ENCODE measurements at regions not wholly inside any gene's neighbourhood (a gene's known extent, or its start where the extent isn't known, plus 50 kb on each side); places are given as distances from the start of the nearest gene placed in this dataset.

DNA sequence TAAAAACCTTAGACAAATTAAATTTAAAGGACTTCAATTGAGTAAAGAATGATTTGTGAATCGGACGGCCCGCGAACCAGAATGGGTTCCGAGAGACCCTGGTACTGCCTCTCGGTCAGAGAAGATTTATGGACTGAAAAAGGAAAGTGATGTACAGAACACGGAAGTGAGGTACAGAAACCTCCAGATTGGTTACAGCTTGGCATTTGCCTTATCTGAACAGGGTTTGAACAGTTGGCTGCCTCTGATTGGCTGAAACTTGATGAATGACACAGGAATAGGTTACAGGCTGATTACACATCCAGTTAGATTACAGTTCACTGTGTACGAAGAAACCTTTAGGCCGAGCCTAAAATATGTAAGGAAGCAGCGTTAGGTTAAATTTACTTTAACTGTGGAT lies 156.5 kb upstream of the EGFLAM start:
- DNase-seq (ENCODE audit: low read depth in 2 of 3, low spot score in 2 of 3): no peak

- no peak for DNase-seq (ENCODE audit: low read depth in 2 of 3, low spot score in 2 of 3)
These were observed 158.9 kb upstream of the EGFLAM start for GRCh38 chr5:38099205-38100168.

DNA sequence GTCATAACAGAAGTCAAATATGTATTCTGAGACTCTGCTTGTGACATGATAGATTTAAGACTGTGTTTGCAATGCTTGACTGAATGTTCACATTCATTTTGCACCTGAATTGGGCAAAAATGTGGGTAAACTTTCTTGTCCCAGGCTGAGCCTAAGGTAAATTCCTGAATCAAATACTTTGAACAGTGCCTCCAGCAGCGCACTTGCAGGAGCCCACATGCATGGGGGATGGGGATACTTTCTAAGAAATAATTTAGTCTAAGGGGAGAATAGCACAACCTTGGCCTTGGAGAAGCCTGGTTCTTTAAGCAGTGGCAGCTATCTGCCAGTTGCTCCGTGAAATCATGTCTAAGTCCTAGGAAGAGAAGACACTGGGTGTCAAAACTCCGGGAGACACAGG lies 163.5 kb upstream of the EGFLAM start:
- no peak for DNase-seq (ENCODE audit: low read depth in 2 of 3, low spot score in 2 of 3)

GRCh38 chr5:38093855-38094254 lies 164.5 kb upstream of the EGFLAM start:
- DNase-seq (ENCODE audit: low read depth in 2 of 3, low spot score in 2 of 3): no peak

GRCh38 chr5:38086777-38087176 lies 171.6 kb upstream of the EGFLAM start:
- DNase-seq (ENCODE audit: low read depth in 2 of 3, low spot score in 2 of 3): no peak

GRCh38 chr5:38079620-38080402 lies 178.5 kb upstream of the EGFLAM start:
- no peak for DNase-seq (ENCODE audit: low read depth in 2 of 3, low spot score in 2 of 3)

DNA sequence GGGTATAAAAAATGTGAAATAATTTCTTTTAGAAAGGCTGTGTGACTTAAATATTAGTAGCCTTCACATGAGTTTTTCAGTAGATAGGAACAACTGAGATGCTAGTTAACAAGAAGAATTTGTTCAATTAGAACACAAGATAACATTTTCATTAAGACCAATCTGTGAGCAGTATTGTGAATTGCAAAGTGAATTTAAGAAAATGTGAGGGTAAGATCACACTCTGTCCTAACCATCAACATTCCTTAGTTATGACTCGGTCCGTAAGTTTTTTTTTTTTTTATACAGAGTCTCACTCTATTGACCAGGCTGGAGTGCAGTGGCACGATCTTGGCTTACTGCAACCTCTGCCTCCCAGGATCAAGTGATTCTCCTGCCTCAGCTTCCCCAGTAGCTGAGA lies 180.2 kb upstream of the EGFLAM start:
- no peak for DNase-seq (ENCODE audit: low read depth in 2 of 3, low spot score in 2 of 3)

- DNase-seq (ENCODE audit: low read depth in 2 of 3, low spot score in 2 of 3): no peak
These were observed 180.7 kb upstream of the EGFLAM start for GRCh38 chr5:38077652-38078051.

DNA sequence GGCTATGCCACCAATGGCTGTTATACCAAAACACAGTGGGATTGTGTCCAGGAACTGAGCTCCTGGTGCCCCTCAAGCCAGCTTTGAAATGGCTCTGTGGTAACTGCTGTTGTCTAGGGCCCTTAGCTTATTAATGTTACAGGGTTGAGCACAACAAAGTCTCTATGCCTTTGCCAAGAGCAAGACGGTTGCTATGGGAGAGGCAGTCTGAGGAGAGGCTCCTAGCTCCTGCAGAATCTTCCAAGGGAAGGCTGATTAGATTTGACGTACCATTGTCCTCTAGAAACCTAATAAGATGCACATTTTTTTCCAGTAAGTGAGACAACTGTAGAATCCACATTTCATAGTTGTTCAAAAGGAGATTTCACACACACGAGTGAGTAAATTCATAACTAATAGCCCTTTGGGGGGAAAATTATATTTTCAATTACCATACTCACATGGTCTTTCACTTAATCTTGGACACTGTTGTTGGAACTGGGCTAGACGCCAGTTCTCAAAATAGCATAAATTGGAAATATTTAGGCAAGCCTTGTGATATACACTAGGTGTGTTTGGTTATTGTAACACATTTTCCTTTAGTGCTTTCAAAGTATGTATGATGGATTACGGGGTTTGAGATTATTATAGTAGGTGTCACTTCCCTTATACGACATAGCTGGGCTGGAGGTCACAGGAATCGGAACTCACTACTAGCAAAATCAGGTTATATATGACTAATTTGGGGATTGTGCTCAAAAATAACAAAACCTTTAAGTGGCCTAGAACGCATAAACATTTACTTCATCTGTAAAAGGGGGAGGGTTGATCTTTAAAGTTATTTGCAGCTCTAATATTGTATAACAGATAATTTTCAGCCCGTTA lies 186.3 kb upstream of the EGFLAM start:
- no peak for DNase-seq (ENCODE audit: low read depth in 2 of 3, low spot score in 2 of 3)

DNA sequence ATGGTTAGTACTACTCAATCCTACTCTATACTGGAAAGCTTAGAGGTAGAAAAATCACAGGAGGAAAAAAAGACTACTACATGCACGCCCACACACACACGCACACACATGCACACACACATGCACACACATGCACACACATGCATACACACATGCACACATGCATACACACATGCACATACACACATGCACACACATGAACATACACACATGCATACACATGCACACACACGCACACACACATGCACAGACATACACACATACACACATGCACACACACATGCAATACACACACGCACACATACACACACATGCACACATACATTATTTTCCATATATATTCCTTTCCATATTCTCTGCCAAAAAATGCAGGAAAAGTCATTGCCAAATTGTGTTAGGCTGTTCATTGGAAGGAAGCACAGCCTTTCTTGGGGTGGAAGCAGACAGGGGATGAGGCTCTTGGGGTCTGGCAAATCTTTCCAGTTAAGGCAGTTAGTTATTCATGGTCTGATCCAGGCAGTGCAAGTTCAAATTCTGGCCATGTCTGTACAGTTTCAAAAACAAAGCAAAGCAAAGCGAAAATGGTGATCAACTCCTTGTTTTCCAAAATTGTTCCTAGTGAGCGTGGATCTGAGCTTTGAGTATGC lies 187.9 kb upstream of the EGFLAM start:
- no peak for DNase-seq (ENCODE audit: low read depth in 2 of 3, low spot score in 2 of 3)

- no peak for DNase-seq (ENCODE audit: low read depth in 2 of 3, low spot score in 2 of 3)
These were observed 189.0 kb upstream of the EGFLAM start for GRCh38 chr5:38069360-38069759.

DNA sequence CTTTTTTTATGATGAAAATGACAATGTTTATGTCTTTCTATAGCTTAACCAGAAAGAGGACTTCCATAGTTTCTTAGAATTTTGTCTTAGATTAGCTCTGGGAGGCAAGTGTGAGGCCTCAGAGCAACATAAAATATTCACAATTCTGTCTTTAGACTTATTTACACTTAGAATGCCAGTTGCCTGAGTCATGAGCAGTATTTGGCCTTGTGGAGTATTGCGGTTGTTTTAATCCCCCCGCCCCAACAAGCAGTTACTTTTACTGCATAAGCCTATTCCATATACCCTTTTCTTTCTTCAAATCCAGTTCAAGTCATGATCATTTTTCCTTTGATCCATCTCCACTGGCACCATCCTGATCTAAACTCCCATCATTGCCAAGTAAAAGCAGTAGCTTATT lies 198.0 kb upstream of the EGFLAM start:
- DNase-seq (ENCODE audit: low read depth in 2 of 3, low spot score in 2 of 3): no peak

DNA sequence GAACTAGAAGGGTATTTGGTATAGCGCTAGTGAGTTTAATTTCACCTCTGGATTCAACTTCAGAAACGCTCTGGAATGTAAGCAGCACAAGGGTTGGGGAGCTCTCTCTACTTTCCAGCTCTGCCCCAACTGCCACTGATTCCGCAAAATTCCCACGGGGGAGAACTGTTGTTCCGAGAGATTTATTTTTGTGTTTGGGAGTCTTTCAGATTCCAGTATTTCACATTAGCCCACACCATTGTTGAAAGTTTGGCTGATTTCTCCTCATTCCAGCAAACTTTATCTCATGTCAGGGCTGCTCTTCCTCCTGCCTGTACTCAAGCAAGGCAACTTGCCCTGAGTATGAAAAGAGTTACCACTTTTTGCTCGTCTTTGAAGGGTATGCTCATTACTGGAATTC lies 198.5 kb upstream of the EGFLAM start:
- DNase-seq (ENCODE audit: low read depth in 2 of 3, low spot score in 2 of 3): no peak

- no peak for DNase-seq (ENCODE audit: low read depth in 2 of 3, low spot score in 2 of 3)
These were observed 206.4 kb upstream of the EGFLAM start for GRCh38 chr5:38051711-38052511.

DNA sequence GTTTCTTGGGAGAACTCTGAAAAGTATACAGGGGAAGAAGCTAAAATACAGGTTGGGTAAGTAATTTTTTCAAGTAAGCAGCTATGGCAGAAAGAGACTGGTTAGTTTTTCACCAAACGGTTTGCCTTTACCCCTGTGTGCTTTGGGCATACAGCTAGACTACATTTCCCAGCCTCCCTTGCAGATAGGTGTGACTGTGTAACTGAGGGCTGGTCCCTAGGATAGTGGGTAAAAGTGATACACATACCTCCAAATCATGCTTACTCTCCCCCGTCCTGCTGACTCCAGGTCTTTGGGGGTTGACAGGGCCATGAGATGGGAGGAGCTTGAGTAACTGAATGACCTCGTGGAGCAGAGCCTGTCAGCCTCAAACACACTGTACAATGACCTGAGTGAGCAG lies 208.6 kb upstream of the GDNF start:
- DNase-seq (ENCODE audit: low read depth in 2 of 3, low spot score in 2 of 3): no peak

DNA sequence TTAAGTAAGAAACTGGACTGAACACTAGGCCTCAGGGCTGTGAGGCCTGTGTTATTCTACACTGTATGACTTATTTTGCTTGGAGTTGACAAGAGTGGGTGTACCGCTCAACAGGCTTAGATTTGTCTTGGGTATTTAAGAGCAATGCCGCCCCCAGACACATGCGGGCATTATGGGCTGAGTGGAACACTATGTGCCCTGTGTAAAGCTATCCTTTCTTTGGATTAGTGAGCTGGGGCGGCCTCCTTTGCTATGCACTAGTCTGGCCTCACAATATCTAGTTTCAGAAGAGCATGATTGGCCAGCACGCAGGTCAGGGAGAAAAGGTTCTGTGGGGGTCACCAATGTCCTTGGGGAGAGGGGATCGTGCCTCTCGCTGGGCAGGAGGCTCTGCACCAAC lies 206.3 kb upstream of the GDNF start:
- DNase-seq (ENCODE audit: low read depth in 2 of 3, low spot score in 2 of 3): no peak

GRCh38 chr5:38045446-38045845 lies 205.6 kb upstream of the GDNF start:
- no peak for DNase-seq (ENCODE audit: low read depth in 2 of 3, low spot score in 2 of 3)

DNA sequence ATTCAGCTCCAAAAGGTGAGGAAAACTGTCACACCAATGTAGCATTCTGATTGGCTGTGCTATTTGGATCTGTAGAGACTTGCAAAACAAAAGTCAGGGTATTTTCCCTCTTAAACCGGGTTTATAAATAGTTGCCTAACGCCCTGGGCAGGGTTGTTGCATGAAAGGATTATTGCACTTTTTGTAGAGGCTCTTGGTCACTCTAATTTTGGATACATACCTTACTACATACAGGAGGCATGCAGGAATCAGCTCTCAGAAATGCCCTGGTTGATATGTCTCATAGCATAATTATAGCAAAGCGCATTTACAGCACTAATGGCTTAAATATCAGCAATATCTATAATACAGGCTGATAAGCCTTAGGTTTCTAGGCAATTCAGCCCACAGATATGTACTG lies 200.0 kb upstream of the GDNF start:
- DNase-seq (ENCODE audit: low read depth in 2 of 3, low spot score in 2 of 3): no peak

DNA sequence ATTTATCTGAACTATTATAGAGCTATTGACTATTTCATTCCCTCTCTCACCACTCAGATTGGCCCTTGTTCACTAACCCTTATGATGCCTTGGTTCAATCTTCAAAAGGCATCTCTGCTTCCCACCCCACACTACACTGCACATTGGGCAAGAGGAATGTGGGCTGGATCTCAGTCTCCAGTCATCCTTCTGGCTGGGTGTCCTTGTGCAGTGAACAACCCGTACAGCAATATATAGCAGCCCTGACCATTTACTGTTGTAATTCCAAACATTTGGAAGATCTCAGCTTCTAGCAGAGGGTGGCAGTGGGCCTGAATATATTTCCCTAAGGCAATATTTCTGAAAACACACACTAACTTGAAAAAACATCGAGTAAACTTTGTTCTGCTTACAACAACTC lies 199.2 kb upstream of the GDNF start:
- DNase-seq (ENCODE audit: low read depth in 2 of 3, low spot score in 2 of 3): no peak

GRCh38 chr5:38036765-38037164 lies 196.9 kb upstream of the GDNF start:
- no peak for DNase-seq (ENCODE audit: low read depth in 2 of 3, low spot score in 2 of 3)
